Ishikawa (cell line): ENCODE measurements at regions not wholly inside any gene's neighbourhood (a gene's known extent, or its start where the extent isn't known, plus 50 kb on each side); places are given as distances from the start of the nearest gene placed in this dataset.

Source experiments
- CREB1 ChIP-seq: IDR thresholded peaks from 2 replicates; pipeline ENCODE4 v1.6.1; 2012; ENCODE audit warnings: low read depth
- TAF1 ChIP-seq: IDR thresholded peaks from 2 replicates; pipeline ENCODE4 v1.6.1; 2012; ENCODE audit warnings: low read depth, mild to moderate bottlenecking
- YY1 ChIP-seq: IDR thresholded peaks from 2 replicates; pipeline ENCODE4 v1.6.1; 2012; ENCODE audit warnings: low read depth

DNA sequence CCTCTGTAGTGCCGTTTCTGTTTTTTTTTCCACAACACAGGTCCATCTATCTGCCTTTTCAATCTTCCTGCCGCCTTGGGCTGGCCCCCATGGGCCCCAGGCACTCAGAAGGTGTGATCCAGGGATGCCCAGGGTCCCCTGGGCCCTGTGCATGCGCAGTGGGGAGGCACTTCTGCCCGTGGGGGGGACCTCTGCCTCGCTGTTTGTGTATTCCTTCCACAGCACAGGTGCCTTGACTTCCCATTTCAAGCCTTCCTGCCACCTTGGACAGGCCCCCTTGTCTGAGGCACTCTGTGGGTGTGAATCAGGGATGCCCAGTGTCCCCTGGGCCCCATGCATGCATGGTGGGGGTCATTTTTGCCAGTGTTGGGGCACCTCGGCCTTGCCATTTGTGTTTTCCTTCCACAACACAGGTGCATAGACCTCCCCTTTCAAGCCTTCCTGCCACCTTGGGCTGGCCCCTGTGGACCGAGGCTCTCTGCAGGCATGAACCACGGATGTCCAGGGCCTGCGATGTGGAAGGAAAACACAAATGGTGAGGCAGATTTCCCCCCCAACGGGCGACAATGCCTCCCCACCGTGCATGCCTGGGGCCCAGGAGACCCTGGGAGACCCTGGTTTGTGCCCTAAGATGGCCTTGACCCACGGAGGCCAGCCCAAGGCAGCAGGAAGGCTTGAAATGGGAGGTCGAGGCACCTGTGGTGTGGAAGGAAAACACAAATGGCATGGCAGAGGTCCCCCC is 366.5 kb downstream of the ALG10 start:
- TF ChIP-seq CREB1 = no peak
- no peak for TF ChIP-seq YY1
- no peak for TF ChIP-seq TAF1
